K562 (cell line): ENCODE measurements at regions not wholly inside any gene's neighbourhood (a gene's known extent, or its start where the extent isn't known, plus 50 kb on each side); places are given as distances from the start of the nearest gene placed in this dataset.

Source experiments
- BCLAF1 ChIP-seq, 2 experiments: fragments of 450-650 bp in 1 of 2; IDR thresholded peaks; 2 replicates each; pipeline ENCODE4 v1.6.1; 2011 to 2017; ENCODE audit warnings: low read depth in 2 of 2, antibody characterized with exemption in 1 of 2, borderline replicate concordance in 1 of 2, low read length in 1 of 2, mild to moderate bottlenecking in 1 of 2, mixed read lengths in 1 of 2; ENCODE audit not compliant: control insufficient read depth in 1 of 2
- CBX3 ChIP-seq, 2 experiments: IDR thresholded peaks; 1 replicate in 1 of 2; 2 replicates in 1 of 2; pipeline ENCODE4 v1.6.1; 2012; ENCODE audit warnings: inconsistent platforms in 2 of 2, low read length in 2 of 2, borderline replicate concordance in 1 of 2, control low read depth in 1 of 2
- CTCF ChIP-seq, 3 experiments: IDR thresholded peaks in 2 of 3; conservative IDR thresholded peaks in 1 of 3; 2 replicates each; pipeline ENCODE4 v1.5.1; 2011 to 2012; ENCODE audit warnings: low read length in 3 of 3, mild to moderate bottlenecking in 3 of 3, control low read depth in 2 of 3, improper control_type of control experiment in 1 of 3, inconsistent platforms in 1 of 3, low read depth in 1 of 3, mixed read lengths in 1 of 3, moderate library complexity in 1 of 3; ENCODE audit not compliant: insufficient read depth in 2 of 3
- EP300 ChIP-seq: IDR thresholded peaks from 2 replicates; pipeline ENCODE4 v1.6.1; 2012; ENCODE audit warnings: low read length, improper control_type of control experiment
- ETV5 ChIP-seq: sonication (generic); formaldehyde crosslinking; IDR thresholded peaks from 2 replicates; pipeline ENCODE4 v1.4.0; 2020; ENCODE audit warnings: low read depth, mild to moderate bottlenecking, missing genetic modification reagents
- JUN ChIP-seq, 2 experiments: sonication (generic) in 1 of 2; formaldehyde crosslinking in 1 of 2; IDR thresholded peaks; 2 replicates each; pipeline versions ENCODE4 v1.6.1 to v1.8.0; 2012 to 2022; ENCODE audit warnings: borderline replicate concordance in 2 of 2, mild to moderate bottlenecking in 2 of 2, improper control_type of control experiment in 1 of 2, low read depth in 1 of 2, low read length in 1 of 2, missing genetic modification reagents in 1 of 2
- NFE2L1 ChIP-seq: fragments of 450-650 bp; IDR thresholded peaks from 2 replicates; pipeline ENCODE4 v1.6.1; 2016; ENCODE audit warnings: missing genetic modification characterization, low read depth, mild to moderate bottlenecking, missing compliant biosample characterization, moderate library complexity, borderline replicate concordance
- REST ChIP-seq, 2 experiments: fragments of 450-650 bp; formaldehyde crosslinking in 1 of 2; IDR thresholded peaks; 2 replicates each; pipeline versions ENCODE4 v1.4.0 to v1.6.1; 2014 to 2020; ENCODE audit warnings: mild to moderate bottlenecking in 2 of 2, borderline replicate concordance in 1 of 2, low read depth in 1 of 2
- ZBTB43 ChIP-seq: sonication (generic); formaldehyde crosslinking; IDR thresholded peaks from 2 replicates; pipeline ENCODE4 v1.8.0; 2023; ENCODE audit warnings: mild to moderate bottlenecking, missing genetic modification reagents
- ZNF274 ChIP-seq: IDR thresholded peaks from 2 replicates; pipeline ENCODE4 v1.6.1; 2011; ENCODE audit warnings: low read depth, mild to moderate bottlenecking, low read length, moderate library complexity, borderline replicate concordance
- ZNF507 ChIP-seq: conservative IDR thresholded peaks from 2 replicates; pipeline ENCODE4 v1.6.1; 2017; ENCODE audit warnings: missing genetic modification characterization, missing compliant biosample characterization

GRCh38 chr7:132678656-132679055, 102.4 kb upstream of the PLXNA4 start:
- TF ChIP-seq ZBTB43 (CRISPR knock-in tag): no peak
- no peak for TF ChIP-seq EP300
- TF ChIP-seq CTCF (IDR thresholded peaks at IDR 0.05 in 2 of 3, conservative IDR thresholded peaks at IDR 0.05 in 1 of 3; ENCODE audit: insufficient read depth in 2 of 3, low read depth in 1 of 3, low read length in 3 of 3): no peak
- TF ChIP-seq ETV5 (CRISPR knock-in tag): no peak
- no peak for TF ChIP-seq JUN (IDR thresholded peaks at IDR 0.05; ENCODE audit: borderline replicate concordance, low read depth, low read length)
- no peak for TF ChIP-seq JUN (CRISPR knock-in tag; IDR thresholded peaks at IDR 0.05; ENCODE audit: borderline replicate concordance)
- TF ChIP-seq BCLAF1 (IDR thresholded peaks at IDR 0.05; ENCODE audit: borderline replicate concordance in 1 of 2, control insufficient read depth in 1 of 2, low read depth in 2 of 2, low read length in 1 of 2): no peak
- TF ChIP-seq ZNF274: no peak
- no peak for TF ChIP-seq NFE2L1 (tag)
- TF ChIP-seq ZNF507 (tag): no peak
- TF ChIP-seq REST (IDR thresholded peaks at IDR 0.05; ENCODE audit: borderline replicate concordance): no peak
- TF ChIP-seq REST (CRISPR knock-in tag; IDR thresholded peaks at IDR 0.05; ENCODE audit: low read depth): no peak
- TF ChIP-seq CBX3 (IDR thresholded peaks at IDR 0.05; ENCODE audit: borderline replicate concordance in 1 of 2, low read length in 2 of 2): no peak
